ENCODE measurements at regions not wholly inside any gene's neighbourhood (a gene's known extent, or its start where the extent isn't known, plus 50 kb on each side); places are given as distances from the start of the nearest gene placed in this dataset.

DNA sequence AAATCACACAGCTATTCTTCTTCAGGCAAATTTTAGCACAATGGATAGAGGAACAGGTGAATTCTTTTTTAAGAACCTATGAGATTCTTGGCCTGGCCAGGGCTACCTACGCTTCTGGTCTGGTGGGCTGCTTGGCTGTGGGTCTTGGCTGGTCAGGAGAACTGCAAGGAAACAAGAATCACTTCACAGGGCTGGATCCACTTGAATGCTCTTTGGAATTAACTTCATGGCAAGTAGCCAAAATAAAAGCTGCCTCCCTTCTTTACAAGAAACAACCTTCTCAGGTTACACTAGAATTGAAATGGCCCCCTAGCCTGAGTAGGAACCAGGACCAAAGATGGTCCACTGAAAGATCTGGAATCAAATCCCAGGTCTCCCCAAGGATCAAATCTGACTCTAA lies 519.1 kb downstream of the IQCM start:
- no peak for DNase-seq

DNA sequence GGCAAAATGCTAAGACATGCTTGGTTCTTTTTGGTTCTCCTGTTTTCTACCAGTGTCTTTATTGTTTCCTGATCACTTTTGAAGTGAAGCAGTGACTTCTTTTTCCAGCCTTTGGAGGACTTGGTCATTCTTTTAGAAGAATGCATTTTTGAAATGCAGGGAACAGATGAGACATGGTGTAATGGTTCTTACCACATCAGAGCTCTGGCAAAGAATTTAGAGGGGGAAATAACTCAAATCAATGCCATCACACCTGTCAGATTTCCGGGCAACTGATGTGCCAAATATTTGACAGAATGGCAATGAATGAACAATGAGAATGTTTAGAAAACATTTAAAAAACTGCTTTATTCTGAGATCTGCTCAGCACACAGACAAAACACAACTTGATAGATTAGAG lies 519.6 kb downstream of the IQCM start:
- no peak for DNase-seq

DNA sequence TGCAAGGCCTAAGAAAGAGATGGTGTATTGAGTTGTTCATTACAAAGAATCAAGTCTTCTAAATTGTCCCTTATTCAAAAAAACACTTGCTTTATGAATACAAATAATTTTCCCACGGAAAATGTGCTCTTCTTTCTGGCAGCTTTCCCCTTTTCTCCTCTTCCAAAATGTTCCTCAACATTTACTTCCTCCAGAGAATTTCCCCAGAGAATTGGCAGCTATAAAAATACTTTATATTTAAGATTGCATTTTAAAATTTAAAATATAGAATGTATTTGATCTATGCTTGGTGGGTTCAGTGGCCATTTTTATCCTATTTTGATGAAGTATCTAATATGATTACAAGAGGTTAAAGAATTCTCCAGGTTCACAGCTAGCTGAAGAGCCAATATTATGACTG lies 521.0 kb downstream of the IQCM start:
- no peak for DNase-seq

DNA sequence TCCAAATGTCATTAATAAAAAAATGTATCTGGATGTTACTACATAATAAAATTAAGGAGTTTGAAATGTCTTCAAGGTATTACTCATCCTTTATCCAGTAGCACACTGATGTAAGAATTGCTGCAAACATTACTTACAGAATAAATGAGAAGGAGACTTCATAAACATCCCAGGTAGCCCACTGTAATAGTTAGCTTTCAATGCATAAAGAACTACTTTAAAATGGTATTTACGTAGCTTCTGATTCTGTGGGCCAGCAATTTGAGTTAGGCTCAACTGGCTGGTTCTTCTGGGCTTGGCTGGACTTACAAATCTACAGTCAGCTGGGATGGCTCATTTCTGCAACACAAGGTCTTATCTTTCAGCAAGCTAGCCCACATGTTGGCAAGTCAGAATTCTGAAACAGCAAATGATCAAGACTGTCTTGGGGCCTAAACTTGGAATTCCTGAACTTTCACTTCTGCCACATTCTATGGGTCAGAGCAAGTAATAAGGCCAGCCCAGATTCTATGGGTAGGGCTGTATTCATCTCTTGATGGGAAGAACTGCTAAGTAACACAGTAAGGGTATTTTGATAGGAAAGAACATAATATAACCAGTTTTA lies 522.5 kb downstream of the IQCM start:
- no peak for DNase-seq

DNA sequence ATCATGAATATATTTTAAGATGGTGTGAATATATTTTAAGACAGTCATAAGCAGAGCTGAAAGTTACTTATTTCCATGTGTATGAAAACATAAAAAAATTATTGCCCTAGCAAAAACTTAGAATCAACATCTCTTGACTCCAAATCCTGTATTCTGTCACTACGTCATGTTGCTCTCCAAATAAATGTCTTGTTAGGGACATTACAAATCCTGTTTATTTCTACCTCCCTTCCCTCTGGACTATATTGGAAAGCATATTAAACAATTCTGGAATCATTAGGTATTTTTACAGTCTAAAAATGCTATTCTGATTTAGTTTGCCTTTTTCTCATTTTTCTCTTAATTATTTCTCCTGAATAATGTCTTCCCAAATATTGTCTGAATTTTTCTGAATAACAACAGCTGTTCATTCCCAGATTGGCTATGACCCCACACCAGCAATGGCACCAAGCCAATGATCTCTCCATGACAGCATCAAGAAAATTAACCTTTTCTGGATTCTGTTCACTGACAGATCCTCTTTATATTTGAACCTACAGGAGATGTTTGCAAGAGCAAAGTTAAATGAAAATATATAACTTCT lies 523.1 kb downstream of the IQCM start:
- no peak for DNase-seq

DNA sequence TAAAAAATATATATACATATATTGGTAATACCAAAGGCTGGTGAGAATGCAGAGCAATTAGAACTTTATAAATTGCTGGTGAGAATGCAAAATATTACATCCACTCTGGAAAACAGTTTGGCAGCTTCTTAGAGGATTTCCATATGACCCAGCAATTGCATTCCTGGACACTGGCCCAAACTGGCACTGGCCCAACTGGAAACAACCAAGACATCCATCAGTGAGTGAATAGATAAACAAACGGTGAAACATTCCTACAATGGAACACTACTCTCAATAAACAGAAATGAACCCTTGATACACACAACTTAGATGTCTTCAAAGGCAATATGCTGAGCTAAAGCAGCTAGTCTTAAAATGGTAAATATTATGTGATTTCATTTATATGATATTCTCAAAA lies 524.2 kb downstream of the IQCM start:
- no peak for DNase-seq

DNA sequence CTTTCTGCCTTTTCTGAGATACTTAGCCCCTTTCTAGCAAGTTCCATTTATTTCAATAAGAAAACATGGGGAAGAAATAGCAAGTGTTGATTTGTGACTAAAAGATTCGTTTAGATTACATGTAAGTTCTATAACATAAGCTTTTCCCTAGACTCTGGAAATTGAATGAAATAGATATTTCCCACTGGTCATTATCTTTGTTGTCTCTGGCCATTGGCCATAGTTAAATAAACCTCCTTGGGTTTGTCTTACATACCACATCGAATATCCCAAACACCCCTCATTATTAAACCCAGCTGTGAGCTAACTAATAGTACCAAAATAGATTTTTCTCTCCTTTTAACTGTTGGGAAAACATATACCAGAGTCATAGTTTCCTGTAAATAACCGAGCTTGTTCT lies 534.8 kb downstream of the IQCM start:
- DNase-seq = no peak

DNA sequence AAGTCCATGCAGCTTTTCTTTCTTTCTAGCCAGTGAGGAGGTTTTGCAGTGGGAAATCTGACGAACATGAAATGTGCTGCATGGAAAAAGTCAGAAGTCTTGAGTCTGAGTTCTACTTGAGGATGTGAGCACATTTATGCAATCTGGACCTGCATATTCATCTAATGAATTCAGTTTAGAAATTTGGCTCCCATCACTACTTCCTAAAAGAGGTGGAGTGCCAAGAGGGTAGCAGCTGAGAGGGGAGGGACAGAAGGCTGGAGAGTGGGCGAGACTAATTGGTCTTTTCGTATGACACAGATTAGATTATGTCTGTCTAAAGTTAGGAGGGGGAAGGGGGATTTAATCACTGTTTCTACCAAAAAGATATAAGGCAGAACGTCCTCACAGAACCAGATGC lies 535.9 kb downstream of the IQCM start:
- DNase-seq = no peak

DNA sequence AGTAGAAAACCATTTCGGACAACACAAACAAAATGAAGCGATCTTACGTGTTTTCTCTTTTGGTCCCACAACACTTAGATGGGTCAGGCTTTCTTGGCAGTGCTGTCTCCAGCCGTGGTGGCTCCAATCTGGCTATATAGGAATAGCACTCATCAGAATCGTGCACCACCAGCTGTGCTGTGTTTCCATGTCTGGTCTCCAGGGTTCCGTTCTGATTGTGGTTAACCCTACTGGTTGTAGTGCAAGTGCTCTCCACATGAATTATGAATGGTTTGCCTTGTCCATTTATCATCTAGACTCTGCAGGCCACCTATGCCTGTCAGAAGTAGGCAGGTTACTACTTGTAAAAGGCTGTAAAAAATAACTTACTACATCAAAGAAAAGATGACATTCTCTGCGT lies 536.3 kb downstream of the IQCM start:
- DNase-seq = peak; percentile 51

DNA sequence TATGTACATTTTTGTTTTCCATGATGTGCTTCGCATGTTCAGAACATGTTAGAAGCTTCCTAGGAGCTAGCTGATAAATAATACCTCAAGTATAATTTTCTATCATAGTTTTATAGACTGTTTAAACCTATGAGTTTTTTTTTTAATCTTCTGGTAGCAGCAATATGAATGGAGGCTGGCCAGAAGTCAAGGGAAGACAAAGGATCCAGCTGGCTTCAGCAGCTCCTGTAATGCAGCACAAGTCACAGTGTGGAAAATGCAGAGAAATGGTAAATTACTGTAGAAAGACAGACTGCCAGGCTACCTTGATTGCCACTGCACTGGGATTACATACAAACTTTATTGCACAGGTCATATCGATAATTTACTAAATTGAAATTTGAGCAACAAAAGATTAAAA lies 537.9 kb downstream of the IQCM start:
- no peak for DNase-seq

DNA sequence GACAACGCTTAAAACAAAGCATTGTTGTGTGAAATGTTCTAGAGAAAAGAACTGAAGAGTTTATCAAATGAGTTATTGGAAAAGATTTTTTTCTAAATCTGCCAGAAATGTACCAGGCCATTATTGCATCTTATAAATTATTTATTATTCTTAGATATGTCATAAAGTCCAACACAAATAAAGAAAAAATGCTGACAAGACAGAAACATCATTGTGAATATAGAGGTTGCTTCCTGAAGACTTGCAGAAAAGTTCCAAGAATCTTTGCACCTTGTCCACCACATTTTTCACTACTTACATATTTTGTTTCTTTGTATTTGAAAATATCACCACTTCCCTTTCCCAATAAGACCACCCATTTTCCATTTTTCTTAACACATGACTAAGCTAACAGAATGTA lies 545.8 kb downstream of the IQCM start:
- DNase-seq = no peak

DNA sequence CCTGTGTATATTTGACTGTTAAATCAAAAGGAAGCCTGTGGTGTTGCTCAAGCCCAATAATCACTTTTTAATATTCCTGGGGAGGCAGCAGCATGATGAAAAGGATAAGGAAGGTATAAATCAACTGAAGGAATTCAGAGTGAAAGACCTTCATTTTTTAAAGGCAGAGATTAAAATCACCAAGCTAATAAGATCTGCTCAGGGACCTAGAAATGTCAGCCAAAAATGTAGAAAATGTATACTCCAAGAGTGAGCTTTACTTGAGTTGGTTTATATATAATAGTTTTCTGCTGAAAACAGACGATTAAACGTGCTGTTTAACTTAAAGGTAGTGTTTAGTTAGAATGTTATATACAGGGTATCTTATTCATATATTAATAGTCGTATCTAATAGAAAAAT lies 549.3 kb downstream of the IQCM start:
- DNase-seq = no peak

DNA sequence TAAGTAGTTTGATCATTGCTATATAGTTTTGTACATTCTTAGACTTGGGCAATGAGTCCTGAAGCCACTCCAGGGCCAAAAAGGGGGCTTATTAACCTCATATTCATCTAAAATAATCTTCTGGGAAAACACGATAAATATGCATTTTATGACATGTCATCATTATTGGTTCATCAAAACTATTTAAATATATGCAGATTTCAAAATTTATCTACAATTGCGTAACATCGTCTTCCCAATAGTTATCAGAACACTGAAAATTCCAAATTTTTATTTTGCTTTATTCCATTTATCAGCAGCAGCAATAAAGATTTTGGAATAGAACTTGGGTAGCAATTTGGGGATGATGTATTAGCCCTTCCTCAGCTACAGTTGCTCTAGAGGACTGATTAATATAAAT lies 550.0 kb downstream of the IQCM start:
- DNase-seq = no peak

DNA sequence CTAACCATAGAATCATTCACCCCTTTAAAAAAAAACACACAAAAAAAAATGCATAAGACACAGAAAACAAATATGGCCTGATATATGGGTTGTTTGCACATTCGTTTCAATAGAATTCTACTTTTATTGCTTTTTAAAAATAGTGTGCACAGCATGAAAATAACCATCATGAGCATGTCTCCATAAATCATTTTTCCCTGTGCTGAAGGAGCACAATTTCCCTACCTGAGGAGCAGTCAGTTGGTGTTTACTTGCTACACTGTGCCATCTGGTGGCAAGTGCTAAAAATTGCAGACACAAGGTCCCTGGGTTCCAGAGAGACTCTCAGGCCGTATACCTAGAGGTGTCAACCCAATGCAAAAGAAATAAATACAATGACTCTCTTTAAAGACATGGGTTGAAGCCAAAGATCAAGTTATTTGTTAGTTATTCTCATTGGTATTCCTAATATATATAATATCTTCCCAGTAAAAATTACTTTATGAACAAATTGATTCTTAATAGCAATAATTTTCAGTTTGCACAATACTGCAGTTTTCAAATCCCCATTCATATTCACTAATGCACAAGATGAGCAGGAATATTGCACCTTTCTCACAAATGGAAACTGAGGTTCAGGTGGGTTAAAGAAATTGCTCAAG lies 551.4 kb downstream of the IQCM start:
- DNase-seq = peak; percentile 1

DNA sequence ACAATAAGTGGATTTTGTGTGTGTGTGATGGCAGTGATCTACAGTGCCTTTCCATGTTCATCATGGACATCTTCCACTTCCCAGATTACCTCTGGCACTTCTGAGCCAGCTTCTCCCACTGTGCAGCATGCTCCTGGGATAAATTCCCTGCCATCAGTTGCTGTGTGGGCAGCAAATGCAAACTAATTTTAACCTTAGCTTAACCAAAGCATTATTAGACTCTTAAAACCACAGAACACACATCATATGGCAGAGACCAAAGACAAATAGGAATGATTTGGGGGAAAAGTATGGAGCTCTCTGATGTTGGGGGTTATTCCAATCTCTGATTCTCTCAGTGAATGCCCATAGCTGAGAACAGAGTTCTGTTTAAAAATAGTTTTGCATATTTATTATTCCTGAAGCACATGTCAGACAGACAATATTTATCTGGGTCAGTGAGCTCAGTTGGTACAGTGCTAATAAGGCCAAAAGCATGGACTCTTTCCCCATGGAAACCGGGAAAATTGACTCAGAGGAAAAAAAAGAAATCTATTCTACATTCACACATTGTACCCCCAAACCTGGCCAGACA lies 567.4 kb downstream of the IQCM start:
- no peak for DNase-seq

DNA sequence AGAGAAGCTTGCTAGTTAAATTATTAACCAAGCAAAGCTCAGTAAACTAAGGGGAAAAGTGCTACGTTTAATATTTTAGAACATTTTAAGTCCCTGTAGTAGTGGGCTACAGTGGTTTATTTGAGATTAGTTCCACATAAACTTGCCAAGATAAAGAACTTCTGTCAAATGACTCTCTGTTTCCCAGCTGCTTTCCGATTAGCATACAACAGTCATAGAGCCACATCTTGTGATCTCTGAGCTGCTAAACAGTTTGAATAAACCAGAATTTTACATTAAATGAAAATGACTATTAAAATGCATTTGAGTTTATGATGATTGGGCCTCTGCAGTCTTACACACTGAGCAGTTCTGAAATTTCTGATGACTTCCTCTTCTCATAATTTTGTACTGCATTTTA lies 568.5 kb downstream of the IQCM start:
- no peak for DNase-seq

DNA sequence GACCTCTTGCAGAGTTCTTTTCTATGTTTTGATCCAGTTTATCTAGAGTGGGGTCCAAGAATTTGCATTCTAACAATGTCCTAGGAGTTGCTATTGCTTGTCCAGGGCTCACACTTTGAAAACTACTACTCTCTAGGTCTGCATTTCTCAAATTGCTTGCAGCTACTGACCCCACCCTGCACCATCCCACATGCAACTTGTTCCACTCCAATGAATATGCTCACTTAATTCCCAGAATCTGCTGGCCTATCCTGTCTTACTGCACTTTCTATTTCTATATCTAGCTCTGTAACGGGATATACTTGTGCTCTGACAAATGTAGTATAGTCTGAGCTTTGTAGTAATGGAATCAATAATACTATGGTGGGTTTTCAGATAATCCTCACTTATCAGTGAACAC lies 570.3 kb downstream of the IQCM start:
- DNase-seq = no peak

DNA sequence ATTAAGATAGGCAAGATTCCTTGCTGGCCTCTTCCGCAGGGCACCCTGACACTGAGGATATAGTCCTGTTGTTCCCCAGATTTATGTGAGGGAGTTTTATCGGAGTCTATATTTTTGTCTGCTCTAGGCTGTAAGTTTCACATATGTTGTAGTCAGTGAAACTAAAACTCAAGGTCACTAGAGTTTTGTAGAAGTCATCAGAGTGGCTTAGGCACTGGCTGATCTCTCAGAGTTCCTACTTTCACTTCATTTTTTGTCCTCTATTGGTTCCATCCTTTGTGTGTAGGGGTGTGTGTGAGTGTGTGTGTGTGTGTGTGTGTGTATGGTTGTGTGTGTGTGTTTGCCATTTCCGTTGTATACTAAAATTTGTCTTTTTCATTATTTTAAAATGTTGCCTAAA lies 577.5 kb downstream of the IQCM start:
- no peak for DNase-seq

DNA sequence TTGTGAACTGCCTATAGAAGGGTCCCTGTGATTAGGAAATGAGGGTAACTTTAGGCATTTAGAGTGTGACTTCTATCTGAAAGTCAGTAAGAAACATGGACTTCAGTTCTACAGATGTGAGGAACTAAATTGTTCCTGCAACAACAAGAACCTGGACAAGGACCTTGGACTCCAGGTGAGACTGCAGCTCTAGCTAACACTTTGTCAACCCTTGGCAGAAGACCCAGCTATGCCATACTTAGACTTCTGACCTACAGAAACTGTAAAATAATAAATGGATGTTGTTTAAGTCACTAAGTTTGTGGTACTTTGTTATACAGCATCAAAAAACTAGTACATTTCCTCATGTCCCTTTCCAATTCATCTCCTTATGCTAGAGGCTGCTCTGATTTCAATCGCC lies 580.8 kb downstream of the IQCM start:
- DNase-seq = no peak

DNA sequence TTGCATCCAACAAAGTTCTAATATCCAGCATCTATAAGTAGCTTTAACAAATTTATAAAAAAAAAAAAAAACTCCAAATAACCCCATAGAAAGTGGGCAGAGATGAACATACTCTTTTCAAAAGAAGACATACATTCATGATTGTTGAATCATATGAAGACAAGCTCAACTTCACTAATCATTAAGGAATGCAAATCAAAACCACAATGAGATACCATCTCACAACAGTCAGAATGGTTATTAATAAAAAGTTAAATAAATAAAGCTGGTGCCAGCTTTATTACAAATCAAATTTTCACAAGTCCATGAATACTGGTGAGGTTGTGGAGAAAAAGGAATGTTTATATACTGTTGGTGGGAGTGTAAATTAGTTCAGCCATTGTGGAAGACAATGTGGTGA lies 592.0 kb downstream of the IQCM start:
- no peak for DNase-seq

DNA sequence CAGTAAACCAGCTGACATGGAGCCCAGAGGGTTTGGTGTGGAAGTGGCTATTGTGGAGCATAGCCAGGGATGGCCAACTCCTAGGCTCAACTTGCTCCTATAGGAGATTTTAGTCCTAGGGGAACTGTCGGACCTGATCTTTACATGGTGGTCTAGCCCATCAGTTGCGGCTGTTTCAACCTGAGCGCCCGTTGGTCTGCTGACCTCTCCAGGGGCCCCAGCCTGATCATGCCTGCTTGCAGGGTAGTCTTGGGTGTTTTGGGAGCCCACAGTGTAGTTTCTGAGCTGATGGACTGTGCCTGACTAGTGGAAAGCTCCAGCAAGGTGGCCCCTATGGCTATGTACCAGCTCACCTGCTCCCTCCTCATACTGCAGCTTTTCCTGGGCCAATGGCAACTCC lies 597.0 kb downstream of the IQCM start:
- DNase-seq = no peak

DNA sequence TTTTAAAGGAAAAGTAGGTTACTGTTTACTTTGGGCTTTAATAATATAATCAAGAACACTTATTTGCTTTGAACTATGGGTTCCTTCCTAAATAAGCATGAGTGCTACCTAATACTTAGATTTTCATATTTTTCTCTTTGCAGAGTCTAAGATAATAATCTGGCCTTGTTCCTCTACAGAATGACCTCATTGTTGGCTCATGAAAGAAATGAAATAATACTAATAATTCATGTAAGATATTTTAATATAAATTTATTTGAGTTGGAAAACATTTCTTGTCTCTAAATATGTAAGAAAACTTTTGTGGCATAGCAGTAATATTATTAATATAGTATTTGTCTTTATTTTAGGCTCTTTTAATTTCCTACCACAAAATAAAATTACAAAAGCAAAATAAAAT lies 601.3 kb downstream of the IQCM start:
- DNase-seq = no peak

DNA sequence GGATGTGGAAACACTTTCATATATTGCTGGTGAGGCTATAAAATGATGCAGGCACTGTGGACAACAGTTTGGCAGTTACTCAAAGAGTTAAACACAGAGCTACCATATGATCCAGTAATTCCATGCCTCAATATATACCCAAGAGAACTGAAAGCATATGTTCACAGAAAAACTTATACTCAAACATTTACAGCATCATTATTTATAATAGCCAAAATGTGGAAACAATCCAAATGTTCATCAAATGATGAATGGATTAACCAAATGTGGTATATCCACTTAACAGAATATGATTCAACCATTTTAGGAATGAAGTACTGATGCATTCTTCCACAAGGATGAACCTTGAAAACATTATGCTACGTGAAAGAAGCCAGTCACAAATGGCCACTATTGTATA lies 603.8 kb downstream of the IQCM start:
- no peak for DNase-seq

DNA sequence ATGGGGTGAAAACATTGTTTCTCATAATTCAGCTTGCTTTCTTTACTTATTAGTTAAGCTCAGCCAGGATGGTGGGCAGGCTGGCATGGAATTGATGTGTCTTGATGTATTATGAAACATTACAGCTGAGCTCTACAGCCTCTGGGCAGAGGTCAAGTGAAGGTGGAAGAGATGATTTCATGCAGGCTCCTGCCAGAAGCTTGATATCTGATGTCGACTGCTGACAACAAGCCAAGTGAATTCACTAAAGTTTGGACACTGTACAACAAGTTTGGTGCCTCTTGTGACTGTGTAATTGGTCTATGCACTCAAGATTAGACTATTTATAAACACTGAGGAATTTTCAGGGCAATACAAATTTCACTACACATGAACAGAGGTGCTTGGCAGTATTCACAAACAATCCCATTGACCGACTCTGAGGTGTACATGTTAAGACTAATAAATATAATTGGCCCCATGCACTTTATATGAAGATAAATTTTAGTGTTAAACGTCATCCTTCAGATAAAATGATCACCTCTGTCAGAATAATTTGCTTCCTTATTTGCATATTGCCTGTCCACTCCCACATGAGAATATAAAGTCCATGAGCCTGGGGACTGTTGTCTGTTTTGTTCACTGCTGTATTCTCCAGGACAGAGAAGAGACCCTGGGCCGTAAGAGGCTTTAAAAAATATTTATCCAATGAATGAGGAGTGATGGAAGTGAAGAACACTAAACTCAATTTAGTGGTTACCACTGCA lies 612.2 kb downstream of the IQCM start:
- no peak for DNase-seq

All from NCI-H187 treated with DMSO at 0.1 percent for 48 hours (cell line).